ENCODE measurements at regions not wholly inside any gene's neighbourhood (a gene's known extent, or its start where the extent isn't known, plus 50 kb on each side); places are given as distances from the start of the nearest gene placed in this dataset.

GRCh38 chr7:50147951-50148808 lies 55.1 kb upstream of the ZPBP start:
- FAIRE-seq (no peak), DNase-seq (ENCODE audit: low read depth, low spot score) (no peak)
- Histone ChIP-seq H3K4me1 (ENCODE audit: control insufficient read depth, extremely low read depth, insufficient read depth, low read length) (no peaks in the 10 kb centered on the region), H3K4me3 (replicated peaks in 1 of 3; ENCODE audit: insufficient read depth in 1 of 3, low read depth in 1 of 3, low read length in 3 of 3) (no peak overlapping the region), H3K9me1 (replicated peaks; ENCODE audit: control insufficient read depth, extremely low read depth, insufficient read depth, low read length) (no peaks in the 10 kb centered on the region), H4K20me1 (replicated peaks; ENCODE audit: control insufficient read depth, extremely low read depth, insufficient read depth, low read length) (no peaks in the 10 kb centered on the region), H3K4me2 (ENCODE audit: insufficient read depth, low read length) (no peak overlapping the region), H3K36me3 (ENCODE audit: control insufficient read depth in 2 of 2, extremely low read depth in 1 of 2, insufficient read depth in 2 of 2, low read length in 2 of 2) (no peaks in the 10 kb centered on the region), H3K27me3 (ENCODE audit: control insufficient read depth in 2 of 2, insufficient read depth in 2 of 2, low read length in 2 of 2) (no peaks in the 10 kb centered on the region), H3K27ac (ENCODE audit: insufficient read depth, low read depth, low read length) (no peak overlapping the region), H3K9me3 (replicated peaks; ENCODE audit: control insufficient read depth, insufficient read depth, low read length) (no peaks in the 10 kb centered on the region), H3K9ac (replicated peaks; ENCODE audit: extremely low read depth, insufficient read depth, low read length) (no peak overlapping the region), H3K79me2 (ENCODE audit: control insufficient read depth, insufficient read depth, low read length) (no peaks in the 10 kb centered on the region), H2AFZ (ENCODE audit: low read depth, low read length) (no peak overlapping the region)
- no TSS peak for BruUV-seq (replicated peaks)
- dilution Hi-C loops (cut with MboI; ENCODE audit: extremely low pct_ligation_motif_present, low sequenced_read_pairs) (no loop called here), intact Hi-C loops (cut with micrococcal nuclease) (no loop called here)
- CTCF ChIA-PET: no interaction called here
- TF ChIP-seq JUN (IDR thresholded peaks at IDR 0.05; ENCODE audit: borderline replicate concordance, insufficient read depth, insufficient read length, low read depth) (no peak), POLR2A (IDR thresholded peaks at IDR 0.05; ENCODE audit: low read depth, low read length) (no peak), EZH2 (IDR thresholded peaks at IDR 0.05; ENCODE audit: borderline replicate concordance, low read depth, low read length, severe bottlenecking) (no peak), FOS (IDR thresholded peaks at IDR 0.05; ENCODE audit: borderline replicate concordance, insufficient read depth, low read length) (no peak), POLR2AphosphoS5 (IDR thresholded peaks at IDR 0.05; ENCODE audit: insufficient read depth, low read depth, low read length) (no peak), GATA2 (IDR thresholded peaks at IDR 0.05; ENCODE audit: insufficient read depth, insufficient read length, low read depth, low read length) (no peak), MYC (IDR thresholded peaks at IDR 0.05; ENCODE audit: low read depth, low read length) (no peak), CTCF (IDR thresholded peaks at IDR 0.05; ENCODE audit: extremely low read depth in 1 of 2, insufficient read depth in 1 of 2, low read depth in 1 of 2, low read length in 2 of 2) (no peak)
- TF ChIP-seq, protein P1, sequence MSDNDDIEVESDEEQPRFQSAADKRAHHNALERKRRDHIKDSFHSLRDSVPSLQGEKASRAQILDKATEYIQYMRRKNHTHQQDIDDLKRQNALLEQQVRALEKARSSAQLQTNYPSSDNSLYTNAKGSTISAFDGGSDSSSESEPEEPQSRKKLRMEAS (IDR thresholded peaks at IDR 0.05; ENCODE audit: insufficient read depth, insufficient read length): no peak
- POLR2A ChIA-PET: no interaction called here

Measured in endothelial cell of umbilical vein (primary cell).